GM21723 (cell line): ENCODE measurements at regions not wholly inside any gene's neighbourhood (a gene's known extent, or its start where the extent isn't known, plus 50 kb on each side); places are given as distances from the start of the nearest gene placed in this dataset.
"Not testable (repeated sequence)": the region's sequence is repeated elsewhere in the genome, so short reads cannot be mapped to it uniquely, and the experiment has no call there.

Experiments used
- ATAC-seq: cut with Tn5 transposase; IDR thresholded peaks from one replicate; pipeline ENCODE4 v1.9.1; 2021; ENCODE audit warnings: mild to moderate bottlenecking, moderate library complexity; ENCODE audit not compliant: unreplicated experiment

DNA sequence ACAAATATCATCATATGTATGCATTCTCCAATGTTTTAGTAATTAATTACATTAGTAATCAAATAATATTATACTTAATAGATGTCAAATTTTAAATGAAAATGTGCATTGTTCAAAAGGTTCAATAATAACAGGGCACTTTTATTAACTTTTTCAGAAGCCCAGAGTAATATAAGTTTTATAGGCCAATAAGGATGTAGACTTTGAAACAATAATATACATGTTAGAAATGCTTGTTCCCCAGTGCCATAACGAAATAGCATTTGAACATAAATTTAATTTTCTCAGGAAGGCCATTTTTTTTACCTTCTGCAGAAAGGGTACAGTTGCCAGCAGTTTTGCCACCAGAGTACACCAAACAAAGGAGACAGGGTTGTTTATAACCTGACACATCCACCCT, 1133.9 kb upstream of the LRRTM3 start:
- ATAC-seq = no peak

DNA sequence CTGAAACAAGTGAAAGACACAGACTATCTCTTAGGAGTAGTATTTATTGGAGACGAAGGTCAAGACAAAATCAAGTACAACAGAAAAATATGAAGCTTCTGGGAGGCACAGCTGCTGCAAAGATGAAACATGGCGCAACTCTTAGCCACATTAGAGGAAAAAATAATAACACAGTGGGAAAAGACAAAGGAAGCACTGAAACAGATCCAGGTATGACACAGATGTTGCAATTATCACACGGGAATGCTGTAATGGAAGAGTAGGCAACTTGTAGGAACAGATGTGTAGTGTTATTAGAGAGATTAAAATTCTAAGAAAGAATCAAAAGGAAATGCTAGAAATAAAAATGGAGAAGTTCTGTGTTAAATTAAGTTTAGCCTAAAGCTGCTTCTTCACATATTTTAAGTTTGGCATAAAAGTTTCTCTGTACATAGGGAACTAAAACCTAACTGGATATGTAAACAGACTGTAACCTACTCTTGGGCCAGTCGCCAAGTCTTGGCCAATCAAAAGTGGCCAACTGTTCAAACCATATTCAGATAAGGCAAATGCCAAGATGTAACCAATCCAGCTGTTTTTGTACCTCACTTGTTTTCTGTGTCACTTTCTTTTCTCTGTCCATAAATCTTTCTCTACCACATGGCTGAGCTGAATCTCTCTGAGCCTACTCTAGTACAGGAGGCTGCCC, 1132.0 kb upstream of the LRRTM3 start:
- ATAC-seq = no peak

DNA sequence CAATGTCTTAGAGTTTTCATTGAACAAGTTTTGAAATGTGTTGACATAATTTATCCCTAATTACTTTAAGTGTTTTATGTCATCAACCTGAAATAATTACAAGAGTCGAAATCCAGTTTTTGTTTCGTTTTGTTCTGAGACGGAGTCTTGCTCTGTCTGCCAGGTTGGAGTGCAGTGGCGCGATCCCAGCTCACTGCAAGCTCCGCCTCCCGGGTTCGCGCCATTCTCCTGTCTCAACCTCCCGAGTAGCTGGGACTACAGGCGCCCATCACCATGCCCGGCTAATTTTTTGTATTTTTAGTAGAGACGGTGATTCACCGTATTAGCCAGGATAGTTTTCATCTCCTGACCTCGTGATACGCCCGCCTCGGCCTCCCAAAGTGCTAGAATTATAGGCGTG, 1131.0 kb upstream of the LRRTM3 start:
- not testable (repeated sequence) for ATAC-seq

DNA sequence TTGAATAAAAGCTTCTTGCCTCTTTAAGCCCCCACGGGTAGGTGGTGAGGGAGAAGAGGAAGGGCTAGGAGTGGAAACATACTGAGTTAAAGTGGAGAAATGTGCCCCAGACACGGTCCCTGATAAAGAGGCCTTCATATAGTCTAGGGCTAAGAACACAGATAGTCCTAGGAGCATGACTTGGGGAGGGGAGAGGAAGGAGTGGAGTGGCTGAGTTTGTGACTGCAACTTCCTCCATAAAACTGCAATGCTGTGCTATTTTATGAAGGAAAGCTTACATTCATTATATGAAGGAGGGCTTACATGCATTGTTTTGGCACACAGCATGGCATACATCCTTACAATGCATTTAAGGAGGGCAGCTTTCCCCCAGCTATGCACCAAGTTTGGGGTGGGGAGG, 1129.4 kb upstream of the LRRTM3 start:
- no peak for ATAC-seq

DNA sequence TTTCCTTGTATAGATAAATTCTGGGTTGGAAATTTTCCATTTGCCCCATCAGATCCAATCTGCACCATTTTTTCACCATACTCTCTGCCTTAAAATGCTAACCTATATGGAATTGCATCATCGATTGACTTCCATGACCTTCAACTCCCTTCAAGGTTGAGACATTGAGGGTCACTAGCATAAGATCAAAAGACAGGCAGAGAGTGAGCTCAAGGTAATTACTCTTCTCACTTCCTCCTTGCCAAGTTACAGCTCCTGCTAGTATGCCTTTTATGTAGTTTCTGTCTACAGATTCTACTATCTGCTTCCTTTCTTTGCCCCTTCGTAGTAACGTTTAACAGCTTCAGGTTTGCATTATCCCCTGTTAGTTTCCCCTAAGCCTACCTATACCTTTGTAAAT, 1127.7 kb upstream of the LRRTM3 start:
- ATAC-seq = no peak

DNA sequence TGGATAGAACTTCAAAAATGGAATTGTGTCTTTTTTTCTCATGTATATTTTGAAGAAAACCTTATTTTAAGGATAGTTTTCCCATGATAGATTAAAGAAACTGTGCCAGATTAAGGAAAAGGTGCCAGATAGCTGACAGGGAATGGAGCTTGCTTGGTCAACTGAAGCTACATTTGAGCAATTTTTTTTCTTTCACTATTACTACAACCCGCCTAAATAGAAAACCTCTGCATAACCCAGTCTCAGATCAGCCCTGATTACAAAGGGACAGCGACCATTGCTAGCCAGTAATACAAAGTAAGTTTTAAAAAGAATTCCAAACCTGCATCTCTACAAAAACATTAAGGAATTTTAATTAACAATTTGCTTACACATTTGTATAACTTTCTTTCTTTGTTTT, 1123.4 kb upstream of the LRRTM3 start:
- ATAC-seq = no peak

DNA sequence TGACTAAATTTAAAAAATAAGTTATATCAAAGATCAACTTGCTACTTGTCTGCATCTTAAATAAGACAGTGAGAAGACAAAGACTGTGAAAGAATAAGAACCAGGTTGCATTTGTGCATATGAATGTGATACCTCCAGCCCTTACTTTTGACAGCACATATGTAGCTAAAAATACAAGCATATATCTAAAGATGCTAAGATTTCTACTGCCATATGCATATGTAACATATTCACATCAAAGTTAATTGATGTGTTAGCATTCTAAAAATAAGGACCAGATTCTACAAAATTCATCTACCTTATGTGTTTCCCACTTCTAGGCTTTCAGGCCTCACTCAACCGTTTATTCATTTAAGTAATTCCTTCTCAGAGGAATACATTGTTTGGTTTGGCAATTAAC, 1120.3 kb upstream of the LRRTM3 start:
- no peak for ATAC-seq

DNA sequence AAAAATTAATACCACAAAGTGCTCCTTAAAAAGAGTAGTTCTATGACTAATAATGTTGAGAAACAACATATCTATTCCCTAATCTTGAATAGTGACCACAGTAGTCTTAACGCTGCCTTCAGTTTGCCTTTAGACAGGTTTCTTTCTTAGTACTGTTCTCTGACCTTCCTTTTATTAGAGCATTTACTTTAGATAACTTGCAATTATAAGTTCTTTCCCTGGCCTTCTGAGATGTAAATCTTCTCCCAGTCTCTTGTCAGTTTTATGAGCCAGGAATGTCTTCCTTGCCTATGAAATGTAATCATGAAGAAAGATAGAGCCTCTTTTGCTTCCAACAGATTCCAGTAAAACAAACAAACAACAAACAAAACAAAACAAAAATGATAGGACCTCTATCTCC, 1119.8 kb upstream of the LRRTM3 start:
- ATAC-seq = no peak

DNA sequence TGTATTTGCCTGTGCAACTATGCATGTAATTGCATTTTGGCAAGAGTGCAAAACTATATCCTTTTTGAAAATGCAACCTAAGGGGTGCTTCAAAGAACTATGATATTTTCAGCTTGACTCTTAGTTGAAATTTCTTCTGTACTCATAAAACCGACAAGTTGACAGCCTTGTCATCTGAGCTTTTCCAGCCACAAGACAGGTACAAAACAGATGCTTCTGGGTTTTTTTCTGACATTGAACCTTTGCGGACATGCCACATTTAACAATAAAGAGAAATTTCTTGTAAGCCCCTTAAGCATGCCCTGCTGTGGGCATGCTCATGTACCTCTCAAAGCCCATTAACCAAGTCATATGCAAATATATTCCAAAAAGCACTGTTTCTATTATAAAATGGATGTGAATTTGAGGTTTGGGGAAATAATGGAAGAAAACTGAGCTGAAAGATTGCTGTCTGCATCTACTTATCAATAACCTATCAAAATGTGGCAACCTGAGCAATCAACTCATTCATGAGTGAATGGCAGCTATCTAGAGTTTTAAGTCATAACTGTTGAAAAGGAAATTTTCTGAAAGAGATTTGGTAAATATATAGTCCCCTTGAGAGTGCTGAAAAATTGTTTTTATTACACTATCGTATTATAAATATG, 1117.0 kb upstream of the LRRTM3 start:
- no peak for ATAC-seq

DNA sequence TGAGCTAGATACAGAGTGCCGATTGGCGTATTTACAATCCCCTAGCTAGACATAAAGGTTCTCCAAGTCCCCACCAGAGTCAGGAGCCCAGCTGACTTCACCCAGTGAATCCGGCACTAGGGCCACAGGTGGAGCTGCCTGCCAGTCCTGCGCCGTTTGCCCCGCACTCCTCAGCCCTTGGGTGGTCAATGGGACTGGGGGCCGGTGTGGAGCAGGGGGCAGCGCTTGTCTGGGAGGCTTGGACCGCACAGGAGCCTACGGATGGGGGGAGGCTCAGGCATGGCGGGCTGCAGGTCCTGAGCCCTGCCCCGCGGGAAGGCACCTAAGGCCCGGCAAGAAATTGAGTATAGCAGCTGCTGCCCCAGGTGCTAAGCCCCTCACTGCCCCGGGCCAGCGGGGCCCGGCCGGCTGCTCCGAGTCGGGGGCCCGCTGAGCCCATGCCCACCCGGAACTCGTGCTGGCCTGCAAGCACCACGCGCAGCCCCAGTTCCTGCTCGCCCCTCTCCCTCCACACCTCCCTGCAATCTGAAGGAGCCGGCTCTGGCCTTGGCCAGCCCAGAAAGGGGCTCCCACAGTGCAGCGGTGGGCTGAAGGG, 1113.8 kb upstream of the LRRTM3 start:
- ATAC-seq = no peak

DNA sequence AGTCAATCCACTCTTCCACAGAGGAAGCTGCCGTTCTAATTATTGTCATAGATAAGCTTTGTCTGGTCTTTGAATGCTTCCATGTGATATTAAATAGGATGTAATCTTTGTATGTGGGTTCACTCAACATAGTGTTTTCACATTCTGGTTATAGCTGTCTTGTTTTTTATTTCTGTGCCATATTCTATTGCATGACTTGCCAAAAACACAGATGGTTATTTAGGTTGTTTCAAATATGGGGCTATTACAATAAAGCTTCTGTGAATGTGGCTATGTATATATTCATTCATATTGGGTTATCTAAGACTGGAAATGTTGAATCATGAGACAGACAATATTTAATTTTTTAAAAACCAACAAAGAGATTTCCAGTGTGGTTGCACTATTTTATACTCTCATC, 1109.3 kb upstream of the LRRTM3 start:
- ATAC-seq = no peak

DNA sequence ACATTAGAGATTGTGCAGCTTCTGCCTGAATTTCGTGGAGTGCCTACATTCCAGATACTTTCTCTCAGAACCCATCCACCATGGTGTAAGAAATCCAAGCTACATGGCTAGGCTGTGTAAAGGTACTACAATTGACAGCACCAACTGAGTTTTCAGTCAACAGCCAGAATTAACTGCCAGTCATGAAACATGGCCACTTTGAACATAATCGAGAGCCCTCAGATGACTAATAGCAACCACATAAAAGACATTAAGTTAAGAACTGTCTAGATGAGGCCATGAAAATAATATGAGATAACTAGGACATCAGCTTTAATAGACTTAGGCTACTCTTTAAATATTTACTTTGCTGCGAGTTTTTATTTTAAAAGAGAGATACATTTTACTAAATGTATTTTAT, 1106.8 kb upstream of the LRRTM3 start:
- ATAC-seq = no peak

DNA sequence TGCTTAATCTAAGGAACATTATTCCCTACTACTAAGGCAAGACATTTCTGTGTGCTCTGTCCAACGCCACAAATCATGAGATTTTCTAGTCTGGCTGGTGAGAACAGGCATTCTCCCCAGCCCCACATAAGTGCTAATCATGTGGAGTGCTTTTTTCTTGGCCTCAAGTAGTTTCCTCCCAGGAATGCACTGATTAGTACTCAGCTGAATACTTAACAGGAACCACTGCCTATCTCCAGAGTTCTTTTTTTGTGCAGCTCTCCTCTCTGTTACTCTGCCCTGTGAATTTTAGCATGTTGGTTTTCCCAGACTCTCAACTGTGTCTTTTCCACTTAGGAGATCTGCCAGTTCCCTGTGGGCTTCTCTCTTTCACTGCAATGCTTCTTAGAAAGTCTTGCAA, 1098.5 kb upstream of the LRRTM3 start:
- no peak for ATAC-seq

DNA sequence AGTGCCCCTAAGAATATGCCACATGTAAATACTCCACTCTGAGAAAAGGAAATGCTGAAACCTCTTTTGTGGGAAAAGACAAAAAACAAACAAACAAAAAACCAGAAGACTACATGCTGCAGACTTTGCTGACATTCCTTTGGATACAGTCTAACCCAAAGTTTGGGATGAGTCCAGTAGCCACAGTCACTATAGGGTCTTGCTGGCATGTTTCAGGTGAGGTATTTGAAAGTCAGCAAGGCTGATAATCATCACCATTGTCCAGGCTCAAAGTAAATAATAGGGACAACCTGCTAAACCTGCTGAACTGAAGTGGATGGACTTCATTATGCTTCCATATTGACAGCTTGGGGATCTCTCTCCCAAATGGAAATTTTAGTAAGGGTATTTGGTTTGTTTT, 1087.0 kb upstream of the LRRTM3 start:
- ATAC-seq = no peak

DNA sequence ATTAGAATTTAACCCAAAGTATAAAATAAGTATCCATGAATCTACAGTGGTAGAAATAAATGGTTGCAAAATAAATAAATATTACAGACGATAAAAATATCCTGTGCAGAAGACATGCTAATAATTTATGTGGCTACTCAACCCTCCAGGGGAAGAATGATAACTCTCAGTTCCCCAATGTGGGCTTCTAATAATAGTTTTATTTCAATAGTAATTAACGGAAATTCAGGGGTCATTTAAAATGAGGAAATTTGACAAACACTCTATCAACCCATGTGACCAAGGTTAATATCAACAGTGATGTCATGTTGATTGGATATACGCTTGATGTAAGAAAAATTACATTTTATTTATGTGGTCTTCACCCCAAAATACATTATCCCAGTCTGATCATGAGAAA, 1082.6 kb upstream of the LRRTM3 start:
- ATAC-seq = no peak

DNA sequence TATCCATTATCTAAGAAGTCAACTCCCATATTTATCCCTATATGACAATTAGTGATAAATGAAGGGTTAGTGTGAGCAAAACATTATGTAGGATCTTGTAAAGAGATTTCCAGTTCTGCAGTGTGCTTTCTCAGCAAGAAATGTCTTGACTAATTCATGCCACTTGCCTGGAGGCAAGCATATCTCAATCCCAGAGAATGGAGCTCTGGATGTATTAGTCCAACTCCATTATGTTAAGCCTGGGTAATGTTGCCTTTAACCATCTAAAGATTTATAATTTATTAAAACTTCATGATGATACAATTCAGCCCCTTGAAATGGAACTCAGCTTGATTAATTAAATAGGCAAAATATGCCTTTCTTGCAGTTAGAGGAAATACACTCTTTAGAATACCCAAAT, 1079.9 kb upstream of the LRRTM3 start:
- ATAC-seq = no peak

DNA sequence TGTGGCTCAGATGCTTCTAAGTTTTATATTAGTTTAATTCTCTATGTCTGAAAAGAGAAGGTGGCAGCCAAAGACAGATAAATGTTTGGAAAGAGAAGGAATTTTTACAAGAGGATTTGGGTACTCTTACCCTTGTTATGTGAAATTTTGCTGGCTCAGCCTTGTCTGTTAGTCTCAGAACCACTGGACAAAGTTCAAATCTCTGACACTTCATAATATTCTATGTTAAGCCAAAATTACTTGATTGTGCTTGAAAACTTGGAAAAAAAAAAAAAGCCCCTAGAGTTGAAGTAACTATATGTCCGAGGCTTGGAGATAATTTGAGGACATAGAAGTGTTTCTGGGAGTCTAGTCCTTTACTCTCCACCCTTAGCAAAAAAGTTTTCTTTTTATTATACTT, 1079.3 kb upstream of the LRRTM3 start:
- no peak for ATAC-seq

DNA sequence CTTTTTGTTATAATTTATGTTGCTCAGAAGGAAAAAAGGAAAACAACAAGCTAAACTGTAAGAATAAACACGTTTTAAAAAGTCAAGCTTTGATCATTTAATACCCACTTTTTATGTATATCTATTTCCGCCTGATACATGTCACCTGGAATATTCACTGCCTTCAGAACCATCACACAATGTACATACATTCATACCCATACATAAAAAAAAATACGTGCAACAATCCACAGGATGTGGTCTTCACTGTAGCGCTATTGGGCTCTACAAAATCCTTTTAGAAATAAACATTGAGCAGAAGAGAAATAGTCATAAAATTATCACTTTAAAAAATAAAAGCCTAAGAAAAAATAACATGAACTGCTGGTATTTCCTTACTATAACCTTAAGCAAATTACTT, 1078.9 kb upstream of the LRRTM3 start:
- no peak for ATAC-seq

DNA sequence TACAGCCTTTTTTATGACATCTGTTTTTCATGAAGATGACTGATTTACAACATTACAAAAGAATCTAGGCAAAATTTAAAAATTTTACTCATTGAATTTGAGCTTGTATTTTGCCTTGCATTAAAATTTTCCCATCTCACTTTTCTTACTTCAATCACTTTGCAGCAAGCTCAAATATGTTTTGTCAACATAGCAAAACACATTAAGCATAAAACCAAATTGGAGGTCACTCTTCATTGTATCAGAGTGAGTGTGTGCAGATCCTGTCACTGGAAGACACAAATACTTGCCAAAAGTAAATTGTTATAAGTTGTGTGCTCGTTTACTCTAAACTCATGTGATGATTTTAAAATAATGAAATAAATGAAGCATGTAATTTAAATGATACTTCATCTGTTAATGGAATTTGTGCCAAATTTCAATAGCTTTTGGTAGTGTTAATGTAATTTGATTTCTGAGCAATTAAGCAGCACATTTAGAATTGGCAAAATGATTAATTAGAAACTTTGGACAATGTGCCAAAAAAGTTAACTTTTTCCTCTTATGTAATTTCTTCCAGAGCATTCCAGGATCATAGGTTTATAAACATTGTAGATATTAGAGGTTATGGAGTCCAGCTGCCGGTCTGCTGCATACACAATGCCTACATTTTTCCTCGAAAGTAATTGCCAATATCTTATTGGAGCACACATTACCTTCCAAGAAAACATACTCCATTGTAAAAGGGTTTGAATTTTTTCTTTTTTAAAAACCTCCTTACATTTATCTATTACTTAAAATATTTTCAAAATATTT, 1078.2 kb upstream of the LRRTM3 start:
- ATAC-seq = no peak

DNA sequence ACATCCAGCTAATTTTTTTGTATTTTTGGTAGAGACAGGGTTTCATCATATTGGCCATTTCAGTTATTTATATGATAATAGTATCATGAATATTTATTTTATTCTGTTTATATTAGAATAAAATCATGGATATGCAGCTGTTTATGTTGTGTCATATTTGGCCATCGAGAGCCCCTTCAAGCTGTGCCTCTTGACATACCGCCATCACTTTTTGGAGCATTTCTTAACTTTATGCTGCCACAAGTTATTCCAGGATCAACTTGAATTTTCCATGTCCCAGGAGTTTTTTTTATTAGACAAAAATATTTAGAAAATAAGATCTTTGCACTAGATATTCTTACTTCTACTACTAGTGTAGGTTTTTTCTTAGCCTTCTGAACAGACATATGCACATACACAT, 1067.0 kb upstream of the LRRTM3 start:
- no peak for ATAC-seq

DNA sequence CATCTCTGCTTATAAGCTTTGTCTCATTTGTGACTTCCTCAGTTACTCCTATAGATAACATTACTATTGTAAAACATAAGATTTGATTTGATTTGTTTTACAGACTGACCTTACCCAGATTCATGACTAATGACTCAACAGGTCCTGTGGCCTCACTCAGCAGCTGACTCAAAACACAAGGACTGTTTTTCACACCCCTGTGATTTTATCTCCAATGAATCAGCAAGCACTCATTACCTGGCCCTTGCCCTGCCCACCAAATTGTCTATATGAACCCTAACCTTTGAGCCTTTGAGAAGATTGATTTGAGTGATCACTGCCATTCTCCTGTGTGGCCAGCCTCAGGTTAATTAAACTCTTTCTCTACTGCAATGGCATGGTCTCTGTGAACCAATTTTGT, 1064.6 kb upstream of the LRRTM3 start:
- ATAC-seq = no peak
